Neural progenitor cell (in vitro differentiated cells): ENCODE measurements at regions not wholly inside any gene's neighbourhood (a gene's known extent, or its start where the extent isn't known, plus 50 kb on each side); places are given as distances from the start of the nearest gene placed in this dataset.

Source experiments
- DNase-seq: peaks from one replicate; pipeline ENCODE4 v3.0.0-alpha.2; 2016; ENCODE audit warnings: low spot score
- H2AFZ ChIP-seq: fragments of 200-600 bp; sonication (generic); replicated peaks from 2 replicates; pipeline ENCODE4 v1.6.1; 2016; ENCODE audit warnings: antibody characterized with exemption
- H3F3A ChIP-seq: fragments of 200-600 bp; sonication (generic); 2 replicates; pipeline ENCODE4 v1.6.1; 2016; ENCODE audit warnings: antibody characterized with exemption, low read depth
- H3K27ac ChIP-seq: fragments of 200-600 bp; sonication (generic); 2 replicates; pipeline ENCODE4 v1.5.1; 2016; ENCODE audit warnings: mild to moderate bottlenecking
- H3K27me3 ChIP-seq: fragments of 200-600 bp; sonication (generic); 2 replicates; pipeline ENCODE4 v1.6.1; 2016; ENCODE audit warnings: mild to moderate bottlenecking, moderate library complexity
- H3K36me3 ChIP-seq: fragments of 200-600 bp; sonication (generic); 2 replicates; pipeline ENCODE4 v1.5.1; 2016
- H3K4me1 ChIP-seq: fragments of 200-600 bp; sonication (generic); 2 replicates; pipeline ENCODE4 v1.6.1; 2016; ENCODE audit warnings: mixed run types
- H3K4me2 ChIP-seq: fragments of 200-600 bp; sonication (generic); 2 replicates; pipeline ENCODE4 v1.6.1; 2016
- H3K4me3 ChIP-seq: fragments of 200-600 bp; sonication (generic); 2 replicates; pipeline ENCODE4 v1.5.1; 2016
- H3K79me2 ChIP-seq: fragments of 200-600 bp; sonication (generic); 2 replicates; pipeline ENCODE4 v1.6.1; 2016; ENCODE audit warnings: low read depth
- H3K9ac ChIP-seq: fragments of 200-600 bp; sonication (generic); 2 replicates; pipeline ENCODE4 v1.6.1; 2016
- H3K9me3 ChIP-seq: fragments of 200-600 bp; sonication (generic); 2 replicates; pipeline ENCODE4 v1.5.1; 2016; ENCODE audit warnings: low read depth
- H4K20me1 ChIP-seq: fragments of 200-600 bp; sonication (generic); 2 replicates; pipeline ENCODE4 v1.6.1; 2016; ENCODE audit warnings: low read depth
- H3K27ac Mint-ChIP-seq: 3 replicates; pipeline ENCODE4 v1.8.0; 2021; ENCODE audit warnings: mixed read lengths
- H3K27me3 Mint-ChIP-seq: 2 replicates; pipeline ENCODE4 v1.8.0; 2022; ENCODE audit warnings: low read depth, mild to moderate bottlenecking, inconsistent platforms, moderate library complexity, mixed read lengths; ENCODE audit not compliant: insufficient read depth
- H3K36me3 Mint-ChIP-seq: 3 replicates; pipeline ENCODE4 v1.8.0; 2021; ENCODE audit warnings: mixed read lengths
- H3K4me1 Mint-ChIP-seq: 3 replicates; pipeline ENCODE4 v1.8.0; 2021; ENCODE audit warnings: mixed read lengths
- H3K4me3 Mint-ChIP-seq: 3 replicates; pipeline ENCODE4 v1.8.0; 2021; ENCODE audit warnings: mild to moderate bottlenecking, moderate library complexity, mixed read lengths
- H3K9me3 Mint-ChIP-seq: 3 replicates; pipeline ENCODE4 v1.8.0; 2020; ENCODE audit warnings: mixed read lengths
- CTCF ChIP-seq: fragments of 200-600 bp; sonication (generic); IDR thresholded peaks from 2 replicates; pipeline ENCODE4 v1.5.1; 2017; ENCODE audit warnings: antibody characterized with exemption, mild to moderate bottlenecking
- EZH2 ChIP-seq: fragments of 200-600 bp; sonication (generic); IDR thresholded peaks from 2 replicates; pipeline ENCODE4 v1.6.1; 2017; ENCODE audit warnings: antibody characterized with exemption, mild to moderate bottlenecking, moderate library complexity
- EZH2phosphoT487 ChIP-seq: fragments of 200-600 bp; sonication (generic); IDR thresholded peaks from 2 replicates; pipeline ENCODE4 v1.6.1; 2017; ENCODE audit warnings: antibody characterized with exemption

DNA sequence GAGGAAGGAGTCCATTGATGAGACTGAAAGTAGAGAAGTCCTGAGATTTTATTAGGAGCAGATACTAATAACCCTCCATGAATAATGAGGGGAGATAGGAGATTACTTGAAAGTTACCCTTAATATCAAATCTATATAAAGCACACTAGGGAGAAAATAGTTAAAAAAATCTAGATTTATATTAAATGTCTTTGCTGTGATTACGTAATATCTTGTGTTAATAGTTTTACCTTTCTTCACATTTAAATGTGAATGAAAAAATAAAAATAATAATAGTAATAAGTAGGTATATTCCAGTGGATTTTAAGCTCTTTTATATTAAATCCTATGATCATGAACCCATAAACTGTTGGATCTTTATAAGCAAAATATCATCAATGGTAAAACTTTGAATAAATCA is 267.3 kb upstream of the SYT10 start:
- Histone ChIP-seq H3K27me3 (no peaks in the 10 kb centered on the region), H3K79me2 (no peaks in the 10 kb centered on the region), H3F3A (no peaks in the 10 kb centered on the region), H3K36me3 (no peaks in the 10 kb centered on the region), H2AFZ (no peak overlapping the region), H3K4me3 (no peak overlapping the region), H3K4me1 (no peaks in the 10 kb centered on the region), H3K9ac (no peak overlapping the region), H4K20me1 (no peaks in the 10 kb centered on the region), H3K9me3 (no peaks in the 10 kb centered on the region), H3K27ac (no peak overlapping the region), H3K4me2 (no peak overlapping the region)
- no peak overlapping the region for H3K27ac Mint-ChIP-seq
- no peak for DNase-seq
- H3K36me3 Mint-ChIP-seq, result no peaks in the 10 kb centered on the region
- no peak overlapping the region for H3K4me3 Mint-ChIP-seq
- TF ChIP-seq CTCF (no peak), EZH2 (no peak), EZH2phosphoT487 (no peak)
- no peaks in the 10 kb centered on the region for H3K9me3 Mint-ChIP-seq
- no peaks in the 10 kb centered on the region for H3K4me1 Mint-ChIP-seq
- no peaks in the 10 kb centered on the region for H3K27me3 Mint-ChIP-seq

DNA sequence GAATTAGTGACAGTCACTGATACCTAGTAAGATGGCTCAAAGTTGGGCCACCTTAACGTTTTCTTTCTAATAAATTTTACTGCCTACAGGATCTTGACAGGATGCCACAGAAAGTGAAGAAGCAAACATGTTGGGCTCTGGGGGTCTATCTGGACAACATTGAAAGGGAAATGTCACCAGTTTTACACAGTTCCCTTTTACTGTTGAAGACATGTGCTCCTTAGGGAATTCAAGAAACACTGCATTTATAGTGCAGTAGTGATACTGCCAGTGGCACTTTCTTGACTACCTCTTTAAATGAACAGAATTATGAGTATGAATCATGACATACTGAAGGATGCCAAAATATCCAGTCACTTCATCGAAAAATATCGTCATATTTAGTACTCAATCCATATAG is 269.3 kb upstream of the SYT10 start:
- Histone ChIP-seq H3K36me3 (no peaks in the 10 kb centered on the region), H3K9ac (no peak overlapping the region), H2AFZ (no peak overlapping the region), H3F3A (no peaks in the 10 kb centered on the region), H4K20me1 (no peaks in the 10 kb centered on the region), H3K79me2 (no peaks in the 10 kb centered on the region), H3K27me3 (no peaks in the 10 kb centered on the region), H3K4me3 (no peak overlapping the region), H3K9me3 (no peaks in the 10 kb centered on the region), H3K27ac (no peak overlapping the region), H3K4me1 (no peaks in the 10 kb centered on the region), H3K4me2 (no peak overlapping the region)
- no peak for DNase-seq
- Mint-ChIP-seq H3K9me3 (no peaks in the 10 kb centered on the region), H3K27me3 (no peaks in the 10 kb centered on the region), H3K27ac (no peak overlapping the region), H3K4me3 (no peak overlapping the region), H3K4me1 (no peaks in the 10 kb centered on the region), H3K36me3 (no peaks in the 10 kb centered on the region)
- TF ChIP-seq CTCF (no peak), EZH2 (no peak), EZH2phosphoT487 (no peak)

GRCh38 chr12:33710548-33710947 is 270.9 kb upstream of the SYT10 start:
- no peak for TF ChIP-seq EZH2
- TF ChIP-seq CTCF, result no peak
- no peak for TF ChIP-seq EZH2phosphoT487

More at GRCh38 chr12:33710548-33710947, 270.9 kb upstream of the SYT10 start:
- Histone ChIP-seq H3K27ac (no peak overlapping the region), H2AFZ (no peak overlapping the region), H3K4me1 (no peaks in the 10 kb centered on the region), H3K79me2 (no peaks in the 10 kb centered on the region), H4K20me1 (no peaks in the 10 kb centered on the region), H3K4me2 (no peak overlapping the region), H3F3A (no peaks in the 10 kb centered on the region), H3K9ac (no peak overlapping the region), H3K36me3 (no peaks in the 10 kb centered on the region), H3K4me3 (no peak overlapping the region), H3K9me3 (no peaks in the 10 kb centered on the region), H3K27me3 (no peaks in the 10 kb centered on the region)
- H3K4me1 Mint-ChIP-seq, result no peaks in the 10 kb centered on the region
- DNase-seq, result no peak
- no peak overlapping the region for H3K27ac Mint-ChIP-seq
- no peak overlapping the region for H3K4me3 Mint-ChIP-seq
- H3K27me3 Mint-ChIP-seq, result peaks cover 2% of the 10 kb centered on the region
- H3K36me3 Mint-ChIP-seq, result no peaks in the 10 kb centered on the region
- no peaks in the 10 kb centered on the region for H3K9me3 Mint-ChIP-seq
